Fibroblast of lung (primary cell): ENCODE measurements at regions not wholly inside any gene's neighbourhood (a gene's known extent, or its start where the extent isn't known, plus 50 kb on each side); places are given as distances from the start of the nearest gene placed in this dataset.

ENCODE experiments used
- DNase-seq, 2 donors: peaks; one replicate each; pipeline versions ENCODE4 v3.0.0 to v3.0.0-alpha.2; 2010; ENCODE audit warnings: low read depth in 2 of 2
- H2AFZ ChIP-seq: 2 replicates; pipeline ENCODE4 v1.5.1; 2012; ENCODE audit warnings: low read length, control low read depth, inconsistent platforms
- H3K27ac ChIP-seq: 2 replicates; pipeline ENCODE4 v1.5.1; 2011; ENCODE audit warnings: low read length, control low read depth; ENCODE audit not compliant: insufficient read depth
- H3K27me3 ChIP-seq: 2 replicates; pipeline ENCODE4 v1.5.1; 2011; ENCODE audit warnings: mild to moderate bottlenecking, low read length; ENCODE audit not compliant: control insufficient read depth, insufficient read depth
- H3K36me3 ChIP-seq: 2 replicates; pipeline ENCODE4 v1.5.1; 2011; ENCODE audit warnings: low read length; ENCODE audit not compliant: control insufficient read depth, insufficient read depth
- H3K4me1 ChIP-seq: 2 replicates; pipeline ENCODE4 v1.5.1; 2011; ENCODE audit warnings: low read length; ENCODE audit not compliant: control insufficient read depth, insufficient read depth; ENCODE audit errors: extremely low read depth
- H3K4me2 ChIP-seq: 2 replicates; pipeline ENCODE4 v1.5.1; 2011; ENCODE audit warnings: low read length, control low read depth; ENCODE audit not compliant: insufficient read depth; ENCODE audit errors: extremely low read depth
- H3K4me3 ChIP-seq, 4 experiments: fragments of 200-600 bp in 1 of 4; sonication (generic) in 1 of 4; replicated peaks in 1 of 4; 2 replicates each; pipeline ENCODE4 v1.5.1; 2011 to 2016; ENCODE audit warnings: low read length in 4 of 4, low read depth in 3 of 4, mild to moderate bottlenecking in 3 of 4, control low read depth in 2 of 4, inconsistent platforms in 1 of 4, mixed read lengths in 1 of 4; ENCODE audit not compliant: insufficient read depth in 1 of 4; ENCODE audit errors: control extremely low read depth in 1 of 4
- H3K79me2 ChIP-seq: 2 replicates; pipeline ENCODE4 v1.5.1; 2012; ENCODE audit warnings: mild to moderate bottlenecking, low read length, inconsistent platforms; ENCODE audit not compliant: control insufficient read depth, insufficient read depth
- H3K9ac ChIP-seq: 2 replicates; pipeline ENCODE4 v1.5.1; 2011; ENCODE audit warnings: mild to moderate bottlenecking, low read length, control low read depth; ENCODE audit not compliant: insufficient read depth
- H3K9me3 ChIP-seq: 2 replicates; pipeline ENCODE4 v1.5.1; 2012; ENCODE audit warnings: low read depth, low read length; ENCODE audit not compliant: control insufficient read depth, insufficient read depth
- H4K20me1 ChIP-seq: 2 replicates; pipeline ENCODE4 v1.5.1; 2011; ENCODE audit warnings: low read length; ENCODE audit not compliant: control insufficient read depth, insufficient read depth; ENCODE audit errors: extremely low read depth
- CTCF ChIP-seq, 2 donors: IDR thresholded peaks in 1 of 2; conservative IDR thresholded peaks in 1 of 2; 1 replicate in 1 of 2; 2 replicates in 1 of 2; pipeline ENCODE4 v1.5.1; 2011 to 2012; ENCODE audit warnings: low read length in 2 of 2, control low read depth in 1 of 2, inconsistent platforms in 1 of 2, low read depth in 1 of 2, mild to moderate bottlenecking in 1 of 2
- EZH2 ChIP-seq: IDR thresholded peaks from 2 replicates; pipeline ENCODE4 v1.5.1; 2012; ENCODE audit warnings: low read length, control low read depth, mild to moderate bottlenecking; ENCODE audit errors: missing control alignments

DNA sequence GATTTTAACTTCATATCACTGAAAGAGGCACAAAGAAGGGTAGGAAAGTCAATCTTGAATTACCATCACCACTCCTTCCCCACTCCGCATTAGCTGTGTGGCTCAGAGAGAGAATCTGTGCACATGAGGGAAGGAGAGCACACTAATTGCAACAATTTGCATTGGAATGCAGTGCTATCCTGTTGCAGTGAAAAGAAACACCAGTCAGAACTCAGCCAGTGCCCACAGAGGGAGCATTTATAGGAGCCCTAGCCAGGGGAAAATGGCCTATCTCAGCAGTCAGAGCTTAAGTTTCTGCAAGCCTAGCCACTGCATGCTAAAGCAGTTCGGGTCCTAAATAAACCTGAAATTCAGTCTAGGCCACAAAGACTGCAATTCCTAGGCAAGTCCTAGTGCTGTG lies 159.4 kb upstream of the AR start:
- H3K4me3 ChIP-seq: no peak overlapping the region
- H2AFZ ChIP-seq: no peak overlapping the region
- H3K9ac ChIP-seq: no peak overlapping the region
- DNase-seq: no peak
- no peaks in the 10 kb centered on the region for H3K27me3 ChIP-seq
- H3K4me2 ChIP-seq: no peak overlapping the region
- H3K27ac ChIP-seq: no peak overlapping the region
- H3K9me3 ChIP-seq: no peaks in the 10 kb centered on the region
- H3K79me2 ChIP-seq: no peaks in the 10 kb centered on the region
- TF ChIP-seq CTCF (conservative IDR thresholded peaks at IDR 0.05 in 1 of 2, IDR thresholded peaks at IDR 0.05 in 1 of 2; ENCODE audit: low read depth in 1 of 2, low read length in 2 of 2) (no peak), EZH2 (no peak)
- H3K36me3 ChIP-seq: no peaks in the 10 kb centered on the region
- H4K20me1 ChIP-seq: no peaks in the 10 kb centered on the region
- no peaks in the 10 kb centered on the region for H3K4me1 ChIP-seq

DNA sequence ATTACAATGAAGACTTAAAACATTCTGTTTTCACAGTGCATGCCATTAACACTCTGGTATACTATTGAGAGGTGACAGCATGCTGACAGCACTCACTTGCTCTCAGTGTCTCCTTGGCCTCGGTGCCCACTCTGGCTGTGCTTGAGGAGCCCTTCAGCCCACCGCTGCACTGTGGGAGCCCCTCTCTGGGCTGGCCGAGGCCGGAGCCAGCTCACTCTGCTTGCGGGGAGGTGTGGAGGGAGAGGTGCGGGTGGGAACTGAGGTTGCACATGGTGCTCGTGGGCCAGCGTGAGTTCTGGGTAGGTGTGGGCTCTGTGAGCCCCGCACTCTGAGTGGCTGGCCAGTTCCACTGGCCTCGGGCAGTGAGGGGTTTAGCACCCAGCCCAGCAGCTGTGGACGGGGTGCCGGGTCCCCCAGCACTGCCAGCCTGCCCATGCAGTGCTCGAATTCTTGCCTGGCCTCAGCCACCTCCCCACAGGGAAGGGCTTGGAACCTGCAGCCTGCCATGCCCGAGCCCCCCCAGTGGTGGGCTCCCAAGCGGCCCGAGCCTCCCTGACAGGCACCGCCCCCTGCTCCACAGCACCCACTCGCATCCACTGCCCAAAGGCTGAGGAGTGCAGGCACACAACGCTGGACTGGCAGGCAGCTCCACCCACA lies 135.3 kb upstream of the AR start:
- DNase-seq: no peak
- Histone ChIP-seq H3K36me3 (no peaks in the 10 kb centered on the region), H4K20me1 (no peaks in the 10 kb centered on the region), H3K79me2 (no peaks in the 10 kb centered on the region), H3K9me3 (no peaks in the 10 kb centered on the region), H3K4me1 (no peaks in the 10 kb centered on the region), H3K27ac (no peak overlapping the region), H3K4me2 (no peak overlapping the region), H3K4me3 (no peak overlapping the region), H3K27me3 (no peaks in the 10 kb centered on the region), H2AFZ (no peak overlapping the region), H3K9ac (no peak overlapping the region)
- no peak for TF ChIP-seq EZH2
- TF ChIP-seq CTCF (conservative IDR thresholded peaks at IDR 0.05 in 1 of 2, IDR thresholded peaks at IDR 0.05 in 1 of 2; ENCODE audit: low read depth in 1 of 2, low read length in 2 of 2): no peak

GRCh38 chrX:67415937-67416336 lies 127.9 kb upstream of the AR start:
- no peak overlapping the region for H3K27ac ChIP-seq
- DNase-seq: no peak
- H3K4me2 ChIP-seq: no peak overlapping the region
- H3K27me3 ChIP-seq: no peaks in the 10 kb centered on the region
- H4K20me1 ChIP-seq: no peaks in the 10 kb centered on the region
- no peak overlapping the region for H3K9ac ChIP-seq
- H3K4me3 ChIP-seq: no peak overlapping the region
- H3K36me3 ChIP-seq: no peaks in the 10 kb centered on the region
- no peaks in the 10 kb centered on the region for H3K9me3 ChIP-seq
- no peaks in the 10 kb centered on the region for H3K79me2 ChIP-seq
- H2AFZ ChIP-seq: no peak overlapping the region
- no peaks in the 10 kb centered on the region for H3K4me1 ChIP-seq
- no peak for TF ChIP-seq CTCF (conservative IDR thresholded peaks at IDR 0.05 in 1 of 2, IDR thresholded peaks at IDR 0.05 in 1 of 2; ENCODE audit: low read depth in 1 of 2, low read length in 2 of 2)
